Adrenal gland (tissue), 9 donors: ENCODE measurements at regions not wholly inside any gene's neighbourhood (a gene's known extent, or its start where the extent isn't known, plus 50 kb on each side); places are given as distances from the start of the nearest gene placed in this dataset.

ENCODE experiments used
- DNase-seq, 7 donors: peaks; one replicate each; pipeline ENCODE4 v3.0.0-alpha.2; 2019 to 2020
- H3K27ac ChIP-seq, 5 donors: fragments of 200-600 bp; sonication (generic) in 4 of 5; 1 replicate in 3 of 5; 2 replicates in 2 of 5; pipeline versions ENCODE4 v1.5.1 to v1.8.0; 2016 to 2020; ENCODE audit warnings: mild to moderate bottlenecking in 1 of 5
- H3K27me3 ChIP-seq: fragments of 200-600 bp; 2 replicates; pipeline ENCODE4 v1.8.0; 2021
- H3K36me3 ChIP-seq, 2 donors: fragments of 200-600 bp; replicated peaks in 1 of 2; 1 replicate in 1 of 2; 2 replicates in 1 of 2; pipeline versions ENCODE4 v1.5.1 to v1.8.0; 2018 to 2022
- H3K4me1 ChIP-seq, 2 donors: fragments of 200-600 bp; replicated peaks in 1 of 2; 1 replicate in 1 of 2; 2 replicates in 1 of 2; pipeline versions ENCODE4 v1.5.1 to v1.8.0; 2018 to 2021
- H3K4me3 ChIP-seq, 4 donors: fragments of 200-600 bp; sonication (generic) in 3 of 4; one replicate each; pipeline ENCODE4 v1.5.1; 2016 to 2018
- H3K9me3 ChIP-seq, 3 donors: fragments of 200-600 bp; sonication (generic) in 1 of 3; replicated peaks in 1 of 3; 1 replicate in 2 of 3; 2 replicates in 1 of 3; pipeline versions ENCODE4 v1.5.1 to v1.8.0; 2016 to 2021
- CTCF ChIP-seq, 6 experiments: fragments of 450-650 bp in 4 of 6; fragments of 200-600 bp in 2 of 6; sonication (generic) in 1 of 6; IDR thresholded peaks; 1 replicate in 5 of 6; 2 replicates in 1 of 6; pipeline versions ENCODE4 v1.5.1 to v1.8.0; 2016 to 2021; ENCODE audit warnings: antibody characterized with exemption in 6 of 6, mild to moderate bottlenecking in 2 of 6, moderate library complexity in 1 of 6
- POLR2A ChIP-seq, 2 donors: fragments of 450-650 bp; IDR thresholded peaks; one replicate each; pipeline ENCODE4 v1.6.1; 2017; ENCODE audit warnings: antibody characterized with exemption in 2 of 2, mild to moderate bottlenecking in 2 of 2, moderate library complexity in 1 of 2
- WGBS, 4 donors: extraction: QIAGEN DNeasy Blood & Tissue Kit in 2 of 4; methylation state at CpG; one replicate each; pipeline versions ENCODE4 v1.1.5 to v1.1.7; 2013 to 2017; 5-methylcytosine and 5-hydroxymethylcytosine counted together
- intact Hi-C, 2 donors: fragments of 100-400 bp; cut with DNase I; formaldehyde crosslinking; loops; one replicate each; pipeline versions ENCODE4 v1.14.1 to v1.15.0; 2022 to 2023
- donor health status: healthy with polysubstance abuse.
- donor health status: Bipolar disorder and iron deficiency.
- donor health status: DM: yes; HTN: yes; CAD: no.
- donor health status: DM: no; HTN: no; CAD: no.
- donor health status: DM: no; HTN: no; CAD: no.

GRCh38 chr1:60872426-60873054, 209.8 kb upstream of the NFIA start:
- H3K27me3 ChIP-seq, result no peaks in the 10 kb centered on the region
- H3K4me1 ChIP-seq, result no peaks in the 10 kb centered on the region
- WGBS, 4 donors, result 75 to 83% (median 79%) methylated on average over 8 of the region's 8 CpGs
- intact Hi-C loops, result no loop called here
- no peak overlapping the region for H3K4me3 ChIP-seq
- DNase-seq, result no peak
- no peak for TF ChIP-seq CTCF (IDR thresholded peaks at IDR 0.05)
- TF ChIP-seq POLR2A (IDR thresholded peaks at IDR 0.05), result no peak
- H3K27ac ChIP-seq, result no peak overlapping the region
- H3K9me3 ChIP-seq, result no peaks in the 10 kb centered on the region
- no peaks in the 10 kb centered on the region for H3K36me3 ChIP-seq

GRCh38 chr1:60870269-60870865, 212.0 kb upstream of the NFIA start:
- H3K27ac ChIP-seq, result no peak overlapping the region
- TF ChIP-seq POLR2A (IDR thresholded peaks at IDR 0.05) (no peak), CTCF (IDR thresholded peaks at IDR 0.05) (no peak)
- H3K4me3 ChIP-seq, result no peak overlapping the region
- WGBS, 4 donors, result 67 to 78% (median 73%) methylated on average over 5 of the region's 5 CpGs
- H3K9me3 ChIP-seq, result no peaks in the 10 kb centered on the region
- no peak for DNase-seq
- H3K36me3 ChIP-seq, result no peaks in the 10 kb centered on the region
- no peaks in the 10 kb centered on the region for H3K27me3 ChIP-seq
- H3K4me1 ChIP-seq, result no peaks in the 10 kb centered on the region
- intact Hi-C loops, result no loop called here

GRCh38 chr1:60868901-60869663, 213.3 kb upstream of the NFIA start:
- no peaks in the 10 kb centered on the region for H3K27me3 ChIP-seq
- intact Hi-C loops, result no loop called here
- WGBS, 4 donors, result 87 to 95% (median 91%) methylated on average over 2 of the region's 2 CpGs
- no peak overlapping the region for H3K4me3 ChIP-seq
- no peaks in the 10 kb centered on the region for H3K36me3 ChIP-seq
- TF ChIP-seq POLR2A (IDR thresholded peaks at IDR 0.05) (no peak), CTCF (IDR thresholded peaks at IDR 0.05) (no peak)
- H3K4me1 ChIP-seq, result no peaks in the 10 kb centered on the region
- H3K9me3 ChIP-seq, result no peaks in the 10 kb centered on the region
- no peak overlapping the region for H3K27ac ChIP-seq
- no peak for DNase-seq

- TF ChIP-seq CTCF (IDR thresholded peaks at IDR 0.05) (no peak), POLR2A (IDR thresholded peaks at IDR 0.05) (no peak)
- intact Hi-C loops, result no loop called here
- H3K4me3 ChIP-seq, result no peak overlapping the region
These were observed 214.6 kb upstream of the NFIA start for GRCh38 chr1:60867782-60868181.

More at GRCh38 chr1:60867782-60868181, 214.6 kb upstream of the NFIA start:
- WGBS, 4 donors, result 87 to 93% (median 91%) methylated on average over 12 of the region's 12 CpGs
- no peaks in the 10 kb centered on the region for H3K9me3 ChIP-seq
- H3K27me3 ChIP-seq, result no peaks in the 10 kb centered on the region
- DNase-seq, result no peak
- H3K36me3 ChIP-seq, result no peaks in the 10 kb centered on the region
- H3K27ac ChIP-seq, result no peak overlapping the region
- no peaks in the 10 kb centered on the region for H3K4me1 ChIP-seq
